GM12892 (cell line): ENCODE measurements at regions not wholly inside any gene's neighbourhood (a gene's known extent, or its start where the extent isn't known, plus 50 kb on each side); places are given as distances from the start of the nearest gene placed in this dataset.

Source experiments
- DNase-seq: peaks from one replicate; pipeline ENCODE4 v3.0.0; 2011; ENCODE audit not compliant: insufficient read length
- FAIRE-seq: peaks from 2 replicates; lab custom pipeline; 2011; peaks lifted over from hg19 to GRCh38; lab: Jason Lieb, UNC
- POLR2A ChIP-seq: IDR thresholded peaks from 2 replicates; pipeline ENCODE4 v1.6.1; 2011; ENCODE audit warnings: low read depth, low read length, control low read depth
- POLR2AphosphoS5 ChIP-seq: IDR thresholded peaks from 2 replicates; pipeline ENCODE4 v1.6.1; 2011; ENCODE audit warnings: low read depth, low read length, control low read depth
- TAF1 ChIP-seq: IDR thresholded peaks from 2 replicates; pipeline ENCODE4 v1.6.1; 2011; ENCODE audit warnings: low read depth, mild to moderate bottlenecking, control low read depth, low read length, borderline replicate concordance

GRCh38 chr3:30069056-30069455 lies 537.3 kb upstream of the TGFBR2 start:
- DNase-seq (no peak), FAIRE-seq (no peak)
- TF ChIP-seq TAF1 (no peak), POLR2AphosphoS5 (no peak), POLR2A (no peak)

GRCh38 chr3:30073040-30073439 lies 533.4 kb upstream of the TGFBR2 start:
- FAIRE-seq, result no peak
- TF ChIP-seq POLR2A (no peak), POLR2AphosphoS5 (no peak), TAF1 (no peak)

GRCh38 chr3:30073622-30074021 lies 532.8 kb upstream of the TGFBR2 start:
- TF ChIP-seq POLR2AphosphoS5, result no peak
- no peak for TF ChIP-seq TAF1
- TF ChIP-seq POLR2A, result no peak
- DNase-seq (no peak), FAIRE-seq (no peak)

More at GRCh38 chr3:30073040-30073439, 533.4 kb upstream of the TGFBR2 start:
- no peak for DNase-seq

GRCh38 chr3:30075514-30075913 lies 530.9 kb upstream of the TGFBR2 start:
- DNase-seq, result no peak
- no peak for TF ChIP-seq TAF1
- no peak for TF ChIP-seq POLR2AphosphoS5
- no peak for TF ChIP-seq POLR2A
- no peak for FAIRE-seq

- no peak for DNase-seq
- no peak for TF ChIP-seq POLR2AphosphoS5
- TF ChIP-seq TAF1, result no peak
- TF ChIP-seq POLR2A, result no peak
Observed at GRCh38 chr3:30076899-30077298, 529.5 kb upstream of the TGFBR2 start.

GRCh38 chr3:30077746-30078145 lies 528.7 kb upstream of the TGFBR2 start:
- FAIRE-seq, result no peak
- DNase-seq, result no peak
- TF ChIP-seq POLR2A, result no peak

More at GRCh38 chr3:30076899-30077298, 529.5 kb upstream of the TGFBR2 start:
- no peak for FAIRE-seq

GRCh38 chr3:30078736-30079135 lies 527.7 kb upstream of the TGFBR2 start:
- TF ChIP-seq POLR2AphosphoS5, result no peak
- no peak for TF ChIP-seq TAF1
- TF ChIP-seq POLR2A, result no peak
- FAIRE-seq (no peak), DNase-seq (no peak)

GRCh38 chr3:30081904-30082303 lies 524.5 kb upstream of the TGFBR2 start:
- DNase-seq, result no peak
- no peak for TF ChIP-seq TAF1
- no peak for TF ChIP-seq POLR2A
- no peak for FAIRE-seq

GRCh38 chr3:30082652-30083051 lies 523.7 kb upstream of the TGFBR2 start:
- FAIRE-seq, result no peak
- TF ChIP-seq TAF1 (no peak), POLR2AphosphoS5 (no peak), POLR2A (no peak)
- no peak for DNase-seq

GRCh38 chr3:30083315-30083714 lies 523.1 kb upstream of the TGFBR2 start:
- DNase-seq (no peak), FAIRE-seq (no peak)
- TF ChIP-seq POLR2A (no peak), POLR2AphosphoS5 (no peak), TAF1 (no peak)

GRCh38 chr3:30084316-30084715 lies 522.1 kb upstream of the TGFBR2 start:
- TF ChIP-seq TAF1, result no peak
- TF ChIP-seq POLR2A, result no peak
- no peak for TF ChIP-seq POLR2AphosphoS5
- no peak for DNase-seq
- FAIRE-seq, result no peak

- FAIRE-seq (no peak), DNase-seq (no peak)
- TF ChIP-seq TAF1, result no peak
- TF ChIP-seq POLR2A, result no peak
- no peak for TF ChIP-seq POLR2AphosphoS5
Observed at GRCh38 chr3:30084971-30085403, 521.4 kb upstream of the TGFBR2 start.

GRCh38 chr3:30085486-30085885 lies 520.9 kb upstream of the TGFBR2 start:
- TF ChIP-seq TAF1, result no peak
- no peak for TF ChIP-seq POLR2A
- TF ChIP-seq POLR2AphosphoS5, result no peak
- DNase-seq (no peak), FAIRE-seq (no peak)

- DNase-seq, result no peak
- TF ChIP-seq POLR2AphosphoS5, result no peak
- no peak for TF ChIP-seq TAF1
- no peak for TF ChIP-seq POLR2A
- FAIRE-seq, result no peak
Observed at GRCh38 chr3:30091686-30092085, 514.7 kb upstream of the TGFBR2 start.
